Testis (tissue), 2 donors: ENCODE measurements at regions not wholly inside any gene's neighbourhood (a gene's known extent, or its start where the extent isn't known, plus 50 kb on each side); places are given as distances from the start of the nearest gene placed in this dataset.
A peak's percentile ranks its signal among the peaks of the same experiment; 100 is the strongest.

Experiments used
- DNase-seq: peaks from one replicate; pipeline ENCODE4 v3.0.0-alpha.2; 2019
- H3K27ac ChIP-seq, 2 donors: fragments of 200-600 bp; sonication (generic); one replicate each; pipeline ENCODE4 v1.5.1; 2019
- H3K27me3 ChIP-seq: fragments of 200-600 bp; sonication (generic); one replicate; pipeline ENCODE4 v1.5.1; 2019
- H3K36me3 ChIP-seq: fragments of 200-600 bp; sonication (generic); one replicate; pipeline ENCODE4 v1.5.1; 2017; ENCODE audit warnings: low read depth; ENCODE audit errors: missing control alignments
- H3K4me1 ChIP-seq: fragments of 200-600 bp; sonication (generic); one replicate; pipeline ENCODE4 v1.5.1; 2019
- H3K4me3 ChIP-seq, 2 donors: fragments of 200-600 bp; sonication (generic); one replicate each; pipeline ENCODE4 v1.5.1; 2017 to 2019
- H3K9me3 ChIP-seq: fragments of 200-600 bp; sonication (generic); one replicate; pipeline ENCODE4 v1.5.1; 2017
- POLR2A ChIP-seq: fragments of 450-650 bp; IDR thresholded peaks from one replicate; pipeline ENCODE4 v1.6.1; 2017; ENCODE audit warnings: antibody characterized with exemption, mild to moderate bottlenecking, moderate library complexity
- whole genome bisulfite sequencing, 2 donors: methylation state at CpG; one replicate each; pipeline ENCODE4 v1.1.5; 2018; 5-methylcytosine and 5-hydroxymethylcytosine counted together
- intact Hi-C: fragments of 100-400 bp; cut with DNase I; formaldehyde crosslinking; loops from one replicate; pipeline ENCODE4 v1.15.1; 2023; ENCODE audit warnings: low total_unique reads
- TF ChIP-seq, protein P1 (sequence below), 3 experiments: fragments of 450-650 bp in 2 of 3; fragments of 200-600 bp in 1 of 3; sonication (generic) in 1 of 3; IDR thresholded peaks; one replicate each; pipeline ENCODE4 v1.5.1; 2016 to 2019; ENCODE audit warnings: antibody characterized with exemption in 3 of 3, mild to moderate bottlenecking in 2 of 3, moderate library complexity in 1 of 3

DNA sequence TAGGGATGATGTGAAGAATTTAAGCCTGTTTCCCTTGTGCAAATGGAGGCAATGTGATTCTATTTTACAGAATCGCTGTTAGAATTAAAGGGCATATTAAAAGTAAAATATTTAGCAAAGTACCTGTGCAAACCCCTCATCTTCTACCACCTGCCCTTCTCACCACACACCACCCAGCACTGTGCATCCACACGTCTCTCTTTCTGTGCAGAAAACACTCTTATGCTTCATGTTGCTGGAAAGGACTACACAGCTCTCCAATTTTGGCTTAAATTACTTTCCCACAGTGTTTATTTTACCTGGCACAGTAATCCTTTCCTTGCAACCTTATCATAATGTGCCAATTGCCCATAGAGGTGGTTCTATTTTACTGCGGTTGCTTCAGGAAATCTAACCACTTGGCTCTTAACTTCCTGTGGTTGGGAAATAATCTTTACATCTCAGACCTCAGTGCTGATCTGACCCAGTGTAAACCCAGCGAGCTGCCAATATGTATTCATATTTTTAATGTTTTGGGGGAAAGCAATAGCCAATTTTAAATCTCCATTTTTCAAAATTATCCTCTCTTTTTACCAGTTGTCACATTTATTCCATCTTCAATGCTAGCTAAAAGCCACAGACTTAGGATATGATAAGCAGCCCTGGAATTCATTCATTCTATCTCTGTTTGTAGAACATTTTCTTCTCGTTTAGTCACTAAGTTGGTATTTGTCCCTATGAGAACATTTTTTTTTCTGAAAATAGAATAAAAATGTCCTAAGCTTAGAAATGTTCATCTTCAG lies 250.9 kb downstream of the DSEL start:
- intact Hi-C loops: no loop called here
- H3K27ac ChIP-seq: peak overlapping the region in 1 of 2 donors; percentile 46
- no peak overlapping the region for H3K4me3 ChIP-seq
- no peak for DNase-seq
- H3K4me1 ChIP-seq: peaks cover 2% of the 10 kb centered on the region
- TF ChIP-seq, protein P1, sequence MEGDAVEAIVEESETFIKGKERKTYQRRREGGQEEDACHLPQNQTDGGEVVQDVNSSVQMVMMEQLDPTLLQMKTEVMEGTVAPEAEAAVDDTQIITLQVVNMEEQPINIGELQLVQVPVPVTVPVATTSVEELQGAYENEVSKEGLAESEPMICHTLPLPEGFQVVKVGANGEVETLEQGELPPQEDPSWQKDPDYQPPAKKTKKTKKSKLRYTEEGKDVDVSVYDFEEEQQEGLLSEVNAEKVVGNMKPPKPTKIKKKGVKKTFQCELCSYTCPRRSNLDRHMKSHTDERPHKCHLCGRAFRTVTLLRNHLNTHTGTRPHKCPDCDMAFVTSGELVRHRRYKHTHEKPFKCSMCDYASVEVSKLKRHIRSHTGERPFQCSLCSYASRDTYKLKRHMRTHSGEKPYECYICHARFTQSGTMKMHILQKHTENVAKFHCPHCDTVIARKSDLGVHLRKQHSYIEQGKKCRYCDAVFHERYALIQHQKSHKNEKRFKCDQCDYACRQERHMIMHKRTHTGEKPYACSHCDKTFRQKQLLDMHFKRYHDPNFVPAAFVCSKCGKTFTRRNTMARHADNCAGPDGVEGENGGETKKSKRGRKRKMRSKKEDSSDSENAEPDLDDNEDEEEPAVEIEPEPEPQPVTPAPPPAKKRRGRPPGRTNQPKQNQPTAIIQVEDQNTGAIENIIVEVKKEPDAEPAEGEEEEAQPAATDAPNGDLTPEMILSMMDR (IDR thresholded peaks at IDR 0.05): no peak
- TF ChIP-seq POLR2A: no peak
- 59 to 64% methylated on average over 5 of the region's 5 CpGs for WGBS, 2 donors
- no peaks in the 10 kb centered on the region for H3K36me3 ChIP-seq
- no peaks in the 10 kb centered on the region for H3K9me3 ChIP-seq
- H3K27me3 ChIP-seq: no peaks in the 10 kb centered on the region

DNA sequence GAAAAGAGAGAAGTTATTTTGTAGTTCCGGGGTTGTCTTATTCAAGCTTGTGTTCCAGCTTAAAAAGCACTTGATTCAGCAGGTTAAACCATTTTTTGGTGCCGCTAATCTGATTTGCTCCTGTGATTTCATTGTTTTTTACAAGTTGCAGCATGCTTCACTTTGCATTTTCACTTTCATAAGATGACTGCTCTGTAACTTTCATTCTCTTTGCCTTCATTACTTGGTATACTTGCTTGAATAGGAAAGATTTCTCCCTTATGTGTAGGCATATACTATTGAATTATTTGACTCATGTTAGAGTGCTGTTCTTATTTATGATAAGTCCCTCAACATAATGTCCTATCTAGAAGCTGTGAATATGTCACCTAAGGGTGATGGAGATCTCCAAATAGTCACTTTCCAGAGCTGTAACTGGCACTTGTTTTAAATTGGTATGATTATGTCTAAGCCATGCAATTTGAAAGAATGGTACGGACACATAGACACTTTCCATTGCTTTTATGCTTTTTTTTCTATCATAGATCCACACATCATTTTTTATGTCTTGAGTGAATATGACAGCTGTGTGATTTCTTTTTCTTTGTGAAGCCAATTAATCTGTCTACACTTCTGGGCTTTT lies 254.5 kb downstream of the DSEL start:
- H3K36me3 ChIP-seq: no peaks in the 10 kb centered on the region
- TF ChIP-seq POLR2A: no peak
- TF ChIP-seq, protein P1 (IDR thresholded peaks at IDR 0.05): no peak
- WGBS, 2 donors: 85 to 88% methylated on average over 3 of the region's 3 CpGs
- intact Hi-C loops: no loop called here
- no peaks in the 10 kb centered on the region for H3K9me3 ChIP-seq
- H3K27ac ChIP-seq: no peak overlapping the region
- DNase-seq: no peak
- no peaks in the 10 kb centered on the region for H3K27me3 ChIP-seq
- peaks cover 2% of the 10 kb centered on the region for H3K4me1 ChIP-seq
- H3K4me3 ChIP-seq: no peak overlapping the region

DNA sequence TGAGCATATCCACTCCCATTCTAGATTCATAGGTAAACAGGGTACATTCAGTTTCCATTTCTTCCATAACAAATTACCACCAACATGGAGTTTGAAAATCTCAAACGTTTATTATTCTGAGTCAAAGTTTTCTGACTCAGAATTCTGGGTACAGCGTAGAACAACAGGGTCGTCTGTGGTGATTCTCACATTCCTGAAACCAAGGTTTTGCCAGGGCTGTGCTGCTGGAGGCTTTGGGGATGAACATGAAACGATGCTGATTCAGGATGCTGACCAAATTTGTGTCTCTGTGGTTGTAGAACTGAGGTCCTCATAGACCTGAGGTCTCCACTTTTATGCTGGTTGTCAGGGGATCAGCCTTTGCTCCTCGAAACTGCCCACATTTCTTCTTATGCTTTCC lies 255.7 kb downstream of the DSEL start:
- TF ChIP-seq POLR2A: no peak
- TF ChIP-seq, protein P1 (IDR thresholded peaks at IDR 0.05): no peak
- Histone ChIP-seq H3K4me1 (peaks cover 2% of the 10 kb centered on the region), H3K36me3 (no peaks in the 10 kb centered on the region), H3K27ac (no peak overlapping the region), H3K27me3 (no peaks in the 10 kb centered on the region), H3K4me3 (no peak overlapping the region), H3K9me3 (no peaks in the 10 kb centered on the region)
- 63 to 75% methylated on average over 5 of the region's 5 CpGs for WGBS, 2 donors
- no peak for DNase-seq
- intact Hi-C loops: no loop called here

DNA sequence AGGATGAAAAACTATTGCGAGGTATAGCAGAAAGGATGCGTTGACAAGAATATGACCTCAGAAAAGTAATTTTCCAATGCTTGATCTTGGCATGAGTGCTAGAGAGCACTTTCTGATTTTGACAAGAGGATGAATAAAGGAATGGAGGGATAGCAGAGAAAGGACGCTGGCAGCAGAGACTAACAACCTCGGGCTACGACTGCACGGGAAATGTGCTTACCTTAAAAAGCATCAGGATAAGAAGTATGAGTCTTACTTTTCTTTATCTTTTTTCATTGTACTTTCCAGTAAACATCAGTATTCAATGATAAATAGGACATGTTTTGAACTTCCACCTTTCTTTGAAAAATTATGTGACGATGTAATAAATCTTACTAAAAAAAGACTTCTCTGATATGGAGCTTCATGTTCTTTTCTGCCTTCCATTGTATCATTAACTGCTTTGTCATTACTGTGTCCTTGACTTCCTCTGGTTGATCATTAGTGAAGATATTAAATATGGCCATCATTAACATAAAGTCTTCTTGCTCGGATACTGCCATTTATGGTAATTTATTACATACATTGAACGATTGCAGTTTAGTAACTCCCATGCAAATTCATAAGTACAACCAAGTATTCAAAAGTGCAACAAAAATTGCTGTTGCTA lies 265.6 kb downstream of the DSEL start:
- 43 to 49% methylated on average over 9 of the region's 9 CpGs for WGBS, 2 donors
- TF ChIP-seq, protein P1 (IDR thresholded peaks at IDR 0.05): no peak
- TF ChIP-seq POLR2A: no peak
- Histone ChIP-seq H3K36me3 (no peaks in the 10 kb centered on the region), H3K9me3 (no peaks in the 10 kb centered on the region), H3K27ac (no peak overlapping the region), H3K27me3 (no peaks in the 10 kb centered on the region), H3K4me3 (no peak overlapping the region), H3K4me1 (no peaks in the 10 kb centered on the region)
- intact Hi-C loops: no loop called here
- DNase-seq: no peak
